HL-60 (cell line): ENCODE measurements at regions not wholly inside any gene's neighbourhood (a gene's known extent, or its start where the extent isn't known, plus 50 kb on each side); places are given as distances from the start of the nearest gene placed in this dataset.

ENCODE experiments used
- DNase-seq, 2 experiments: peaks; one replicate each; pipeline ENCODE4 v3.0.0-alpha.2; 2010 to 2020; ENCODE audit warnings: low read depth in 1 of 2, low spot score in 1 of 2
- H3K27ac ChIP-seq: fragments of 250-450 bp; sonication (Bioruptor Pico); replicated peaks from 2 replicates; pipeline ENCODE4 v1.5.1; 2020; ENCODE audit warnings: mild to moderate bottlenecking, moderate library complexity
- H3K27me3 ChIP-seq: fragments of 250-450 bp; sonication (Bioruptor Pico); 2 replicates; pipeline ENCODE4 v1.5.1; 2021; ENCODE audit warnings: mild to moderate bottlenecking, moderate library complexity; ENCODE audit not compliant: insufficient read depth, poor library complexity, severe bottlenecking
- H3K4me3 ChIP-seq: replicated peaks from 2 replicates; pipeline ENCODE4 v1.5.1; 2011; ENCODE audit warnings: mild to moderate bottlenecking, control low read depth, low read length; ENCODE audit not compliant: insufficient read depth
- GABPA ChIP-seq: IDR thresholded peaks from 2 replicates; pipeline ENCODE4 v1.6.1; 2012; ENCODE audit warnings: low read depth
- POLR2AphosphoS5 ChIP-seq: IDR thresholded peaks from 2 replicates; pipeline ENCODE4 v1.6.1; 2012; ENCODE audit warnings: low read depth
- REST ChIP-seq: IDR thresholded peaks from 2 replicates; pipeline ENCODE4 v1.6.1; 2012; ENCODE audit warnings: low read depth; ENCODE audit not compliant: insufficient replicate concordance
- SPI1 ChIP-seq: IDR thresholded peaks from 2 replicates; pipeline ENCODE4 v1.6.1; 2012; ENCODE audit warnings: low read depth, mild to moderate bottlenecking, borderline replicate concordance
- TF ChIP-seq, protein P1 (sequence below): IDR thresholded peaks from one replicate; pipeline ENCODE4 v1.5.1; 2011; ENCODE audit warnings: low read length, control low read depth, inconsistent platforms; ENCODE audit not compliant: insufficient read depth

DNA sequence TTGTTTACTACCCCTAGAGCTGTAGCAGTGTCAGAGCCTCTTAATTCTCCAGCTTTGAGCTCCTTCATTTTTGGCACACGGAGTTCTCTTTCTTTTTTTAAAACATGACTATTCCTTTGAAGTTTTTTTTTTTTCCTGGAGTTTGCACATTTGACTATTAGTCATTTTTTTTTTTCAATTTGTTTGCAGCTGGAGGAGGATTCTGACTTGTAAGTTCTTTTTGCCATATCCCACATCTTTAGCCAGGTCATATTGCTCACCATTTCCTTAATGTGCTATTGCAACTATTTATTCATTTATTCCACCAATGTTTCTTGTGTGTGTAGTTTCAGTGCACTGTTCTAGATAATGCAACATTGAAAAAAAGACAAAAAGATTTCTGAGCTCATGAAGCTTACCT is 166.3 kb upstream of the ARHGAP20 start:
- no peak for DNase-seq
- Histone ChIP-seq H3K4me3 (no peak overlapping the region), H3K27ac (no peak overlapping the region), H3K27me3 (no peaks in the 10 kb centered on the region)
- TF ChIP-seq, protein P1, sequence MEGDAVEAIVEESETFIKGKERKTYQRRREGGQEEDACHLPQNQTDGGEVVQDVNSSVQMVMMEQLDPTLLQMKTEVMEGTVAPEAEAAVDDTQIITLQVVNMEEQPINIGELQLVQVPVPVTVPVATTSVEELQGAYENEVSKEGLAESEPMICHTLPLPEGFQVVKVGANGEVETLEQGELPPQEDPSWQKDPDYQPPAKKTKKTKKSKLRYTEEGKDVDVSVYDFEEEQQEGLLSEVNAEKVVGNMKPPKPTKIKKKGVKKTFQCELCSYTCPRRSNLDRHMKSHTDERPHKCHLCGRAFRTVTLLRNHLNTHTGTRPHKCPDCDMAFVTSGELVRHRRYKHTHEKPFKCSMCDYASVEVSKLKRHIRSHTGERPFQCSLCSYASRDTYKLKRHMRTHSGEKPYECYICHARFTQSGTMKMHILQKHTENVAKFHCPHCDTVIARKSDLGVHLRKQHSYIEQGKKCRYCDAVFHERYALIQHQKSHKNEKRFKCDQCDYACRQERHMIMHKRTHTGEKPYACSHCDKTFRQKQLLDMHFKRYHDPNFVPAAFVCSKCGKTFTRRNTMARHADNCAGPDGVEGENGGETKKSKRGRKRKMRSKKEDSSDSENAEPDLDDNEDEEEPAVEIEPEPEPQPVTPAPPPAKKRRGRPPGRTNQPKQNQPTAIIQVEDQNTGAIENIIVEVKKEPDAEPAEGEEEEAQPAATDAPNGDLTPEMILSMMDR: no peak
- no peak for TF ChIP-seq GABPA
- TF ChIP-seq POLR2AphosphoS5: no peak
- TF ChIP-seq SPI1: no peak
- TF ChIP-seq REST: no peak

DNA sequence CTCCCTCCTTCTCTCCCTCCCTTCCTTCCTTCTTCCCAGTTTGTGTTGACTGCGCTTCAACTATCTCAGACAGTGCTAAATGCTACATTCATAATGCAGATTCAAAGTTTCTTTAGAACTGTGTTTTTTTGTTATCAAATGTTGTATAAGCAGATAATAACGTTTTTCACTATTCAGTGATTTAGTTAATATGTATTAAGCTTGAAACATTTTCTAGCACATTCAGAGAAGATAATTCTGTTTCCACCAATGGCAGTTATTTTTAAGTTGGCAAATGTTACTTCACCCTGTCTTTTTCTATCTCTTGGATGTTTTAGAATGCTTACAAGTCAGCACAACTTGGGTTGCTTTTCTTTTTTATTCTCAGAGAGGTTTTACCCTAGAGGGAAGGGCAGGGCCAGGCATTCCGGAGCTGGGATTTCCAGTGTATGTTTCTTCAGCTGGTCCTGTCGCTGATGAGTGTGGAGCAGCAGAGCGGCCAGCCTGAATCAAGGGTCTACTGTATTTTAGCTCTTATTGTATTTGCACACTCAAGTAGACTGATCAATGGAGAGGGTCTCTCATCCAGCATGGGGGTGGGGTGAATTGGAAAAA is 162.3 kb upstream of the ARHGAP20 start:
- DNase-seq: no peak
- no peak overlapping the region for H3K4me3 ChIP-seq
- no peak for TF ChIP-seq POLR2AphosphoS5
- TF ChIP-seq SPI1: no peak
- TF ChIP-seq GABPA: no peak
- TF ChIP-seq, protein P1: no peak
- TF ChIP-seq REST: no peak
- H3K27ac ChIP-seq: no peak overlapping the region
- H3K27me3 ChIP-seq: no peaks in the 10 kb centered on the region

- H3K27me3 ChIP-seq: no peaks in the 10 kb centered on the region
- no peak for DNase-seq
- TF ChIP-seq GABPA (no peak), REST (no peak), SPI1 (no peak)
- TF ChIP-seq, protein P1: no peak
Observed at GRCh38 chr11:110873975-110874374, 161.7 kb upstream of the ARHGAP20 start.

More at GRCh38 chr11:110873975-110874374, 161.7 kb upstream of the ARHGAP20 start:
- H3K4me3 ChIP-seq: no peak overlapping the region
- no peak overlapping the region for H3K27ac ChIP-seq
